GM12891 (cell line): ENCODE measurements at regions not wholly inside any gene's neighbourhood (a gene's known extent, or its start where the extent isn't known, plus 50 kb on each side); places are given as distances from the start of the nearest gene placed in this dataset.

ENCODE experiments used
- POLR2A ChIP-seq: IDR thresholded peaks from 2 replicates; pipeline ENCODE4 v1.6.1; 2011; ENCODE audit warnings: low read depth, low read length, control low read depth
- POLR2AphosphoS5 ChIP-seq: IDR thresholded peaks from 2 replicates; pipeline ENCODE4 v1.6.1; 2011; ENCODE audit warnings: low read depth, low read length, control low read depth
- POU2F2 ChIP-seq: IDR thresholded peaks from 2 replicates; pipeline ENCODE4 v1.6.1; 2011; ENCODE audit warnings: low read depth, mild to moderate bottlenecking, control low read depth, low read length, moderate library complexity

- TF ChIP-seq POLR2A = no peak
- no peak for TF ChIP-seq POLR2AphosphoS5
- no peak for TF ChIP-seq POU2F2
Measured at GRCh38 chr1:187870552-187870951, 1041.8 kb downstream of the PLA2G4A start.
